ENCODE measurements at regions not wholly inside any gene's neighbourhood (a gene's known extent, or its start where the extent isn't known, plus 50 kb on each side); places are given as distances from the start of the nearest gene placed in this dataset.
"Not testable (repeated sequence)": the region's sequence is repeated elsewhere in the genome, so short reads cannot be mapped to it uniquely, and the experiment has no call there.

- peak; percentile 99 for DNase-seq
These were observed 212.4 kb downstream of the OPA1 start for GRCh38 chr3:193805448-193805847.

GRCh38 chr3:193808317-193808716, 215.3 kb downstream of the OPA1 start:
- DNase-seq, result peak; percentile 42

GRCh38 chr3:193809106-193809505, 216.1 kb downstream of the OPA1 start:
- peak; percentile 38 for DNase-seq

DNA sequence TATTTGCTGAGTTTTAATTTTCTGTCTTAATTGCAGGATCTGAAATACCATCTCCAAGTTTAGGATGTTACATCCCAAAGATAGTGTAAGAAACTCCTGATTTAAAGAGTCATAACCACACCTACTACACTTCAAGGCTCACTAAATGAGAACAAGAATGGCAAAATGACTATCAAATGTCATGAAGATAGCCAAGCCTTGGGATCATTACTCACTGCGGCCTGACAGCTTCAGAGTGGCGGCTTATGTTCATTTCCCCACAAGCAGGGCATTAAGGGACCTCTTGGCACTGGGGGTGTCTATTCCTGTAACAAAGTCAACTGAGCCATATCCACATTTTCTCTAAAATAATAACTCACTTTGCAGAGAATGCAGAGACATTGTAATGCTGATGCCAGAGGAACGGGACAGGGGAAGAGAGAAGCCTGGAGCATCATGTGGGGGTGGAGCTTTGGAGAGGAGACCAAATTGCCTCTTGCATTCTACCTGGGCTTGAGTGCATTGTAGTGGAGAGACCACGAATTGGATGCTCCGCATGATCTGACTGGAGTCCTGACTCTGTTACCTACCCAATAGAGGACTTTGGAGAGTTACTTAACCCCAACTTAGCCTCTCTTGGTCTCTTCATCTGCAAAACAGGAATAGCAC, 219.2 kb downstream of the OPA1 start:
- no peak for DNase-seq

DNA sequence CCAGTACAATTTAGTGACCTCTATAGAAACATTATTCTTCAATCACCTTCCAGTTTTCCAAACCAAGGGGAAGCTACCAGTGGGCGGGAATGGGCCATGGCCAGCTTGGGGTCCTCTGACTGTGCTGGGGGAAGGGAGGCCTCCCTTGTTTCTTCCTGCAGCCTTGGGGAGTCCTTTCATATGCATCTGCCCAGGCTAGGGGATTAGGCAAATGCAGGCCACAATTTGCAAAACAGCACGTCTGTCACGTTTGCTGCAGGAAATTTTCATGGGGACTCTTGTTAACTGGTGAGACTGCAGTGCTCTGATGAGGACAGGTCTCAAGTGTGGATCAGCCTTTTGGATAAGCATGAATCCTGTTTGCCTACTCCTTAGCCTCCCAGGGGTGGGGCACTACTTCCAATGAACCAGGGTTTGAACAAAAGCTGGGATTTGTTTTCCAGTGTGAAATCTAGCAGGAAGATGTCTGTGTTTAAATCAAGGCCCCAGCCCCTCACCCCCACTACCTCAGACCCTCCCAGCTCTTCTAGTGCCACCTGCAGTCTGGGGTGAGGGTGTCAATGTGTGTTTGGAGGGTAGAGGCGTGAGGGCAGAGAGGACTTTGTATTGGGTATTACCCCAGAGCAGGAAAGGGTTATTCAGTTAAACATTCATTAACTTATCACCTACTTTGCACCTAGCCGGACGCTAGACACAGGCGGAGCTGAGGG, 219.9 kb downstream of the OPA1 start:
- no peak for DNase-seq

GRCh38 chr3:193813501-193813830, 220.5 kb downstream of the OPA1 start:
- DNase-seq, result no peak

DNA sequence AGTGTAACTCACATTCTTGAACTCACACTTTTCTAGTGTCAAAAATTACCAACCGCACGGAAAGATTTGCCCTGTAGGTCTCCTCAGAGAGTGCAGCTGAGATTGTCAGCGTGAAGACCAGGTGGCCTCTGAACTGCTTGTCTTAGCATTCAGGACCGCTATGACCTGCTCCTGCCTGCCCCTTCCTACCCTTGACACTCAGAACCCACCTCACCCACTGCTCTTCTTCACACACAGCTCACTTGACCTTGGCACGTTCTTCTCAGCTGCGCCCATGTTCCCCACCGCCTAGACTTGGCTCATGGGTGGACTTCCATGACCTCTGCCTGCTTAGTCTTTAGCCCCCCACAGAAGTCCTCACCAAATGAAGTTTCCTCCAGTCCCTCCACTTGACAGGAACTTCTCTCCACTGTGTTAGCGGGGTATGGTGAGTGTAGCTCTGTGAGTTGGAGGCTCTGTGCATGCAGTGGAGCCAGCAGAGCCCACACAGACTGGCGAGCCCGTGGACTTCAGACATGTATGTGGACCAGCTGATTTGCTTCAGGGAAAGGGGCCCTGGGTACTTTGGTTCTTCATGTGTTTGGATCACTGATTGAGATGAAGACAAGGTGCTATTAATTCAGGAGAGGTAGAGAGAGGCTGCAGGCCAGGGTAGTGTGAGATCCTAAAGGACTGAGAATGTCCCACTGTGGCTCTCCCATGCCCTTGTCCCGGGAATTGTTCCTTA, 221.3 kb downstream of the OPA1 start:
- no peak for DNase-seq

GRCh38 chr3:193815246-193816027, 222.4 kb downstream of the OPA1 start:
- DNase-seq, result peak; percentile 47

- no peak for DNase-seq
These were observed 223.0 kb downstream of the OPA1 start for GRCh38 chr3:193816028-193816395.

DNA sequence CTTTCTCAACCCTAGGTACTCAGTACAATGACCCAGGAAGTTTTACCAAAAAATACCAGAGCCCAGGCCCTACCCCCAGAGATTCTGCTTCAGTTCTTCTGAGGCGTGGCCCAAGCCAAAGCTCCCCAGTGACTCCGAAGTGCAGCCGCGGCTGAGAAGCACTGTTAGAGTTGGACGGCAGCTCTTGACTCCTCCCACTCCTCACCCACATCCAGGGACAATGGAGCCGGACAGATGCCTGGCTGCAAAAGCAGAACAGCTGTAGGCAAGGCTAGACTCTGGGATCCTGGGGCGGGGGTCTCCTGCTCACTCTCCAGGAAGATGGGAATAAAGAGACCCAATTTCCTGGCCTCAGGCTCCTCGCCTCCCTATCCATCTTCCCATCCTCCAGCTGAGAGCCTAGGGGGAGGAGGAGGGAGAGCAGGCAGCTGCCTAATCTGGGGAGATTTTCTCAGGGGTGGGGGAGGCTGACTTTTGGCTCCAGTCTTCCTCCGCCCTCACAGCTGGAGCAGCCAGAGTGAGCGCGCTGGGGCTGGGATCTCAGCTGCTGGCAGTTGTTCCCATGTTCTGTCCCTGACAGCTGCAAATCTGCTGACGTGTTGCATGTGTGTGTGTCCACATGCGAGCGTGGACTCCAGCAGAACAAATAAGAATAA, 223.8 kb downstream of the OPA1 start:
- peak; percentile 98 for DNase-seq

GRCh38 chr3:193819117-193820010, 226.4 kb downstream of the OPA1 start:
- peak; percentile 80 for DNase-seq

GRCh38 chr3:193821151-193821668, 228.2 kb downstream of the OPA1 start:
- DNase-seq, result no peak

DNA sequence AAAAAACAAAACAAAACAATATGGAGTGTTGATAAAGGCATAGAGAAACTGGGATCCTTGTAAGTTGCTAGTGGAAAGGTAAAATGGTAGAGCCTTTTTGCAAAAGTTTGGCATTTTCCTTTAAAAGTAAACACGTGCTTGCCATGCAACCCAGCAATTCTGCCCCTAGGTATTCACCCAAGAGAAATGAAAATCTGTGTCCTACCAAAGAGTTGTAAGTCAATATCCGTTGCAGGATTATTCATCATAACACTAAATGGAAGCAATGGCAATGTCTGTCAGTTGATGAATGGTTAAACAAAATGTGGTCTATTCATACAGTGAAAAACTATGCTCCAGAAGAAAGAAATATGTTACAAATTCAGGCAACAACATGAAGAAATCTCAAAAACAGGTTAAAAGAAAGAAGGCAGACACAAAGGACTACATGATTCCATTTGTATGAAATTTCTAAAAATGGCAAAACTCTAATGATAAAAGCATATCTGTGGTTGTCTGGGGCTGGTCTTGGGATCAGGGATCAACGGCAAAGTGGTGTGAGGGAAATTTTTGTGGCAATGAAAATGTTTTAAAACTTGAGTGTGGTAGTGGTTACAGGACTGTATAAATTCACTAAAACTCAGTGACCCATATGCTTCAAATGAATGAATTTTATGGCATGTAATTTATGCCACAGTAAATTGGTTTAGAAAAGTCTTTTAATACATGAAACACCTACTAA, 229.6 kb downstream of the OPA1 start:
- DNase-seq, result no peak

- DNase-seq, result not testable (repeated sequence)
These were observed 230.2 kb downstream of the OPA1 start for GRCh38 chr3:193823213-193823605.

- no peak for DNase-seq
These were observed 231.4 kb downstream of the OPA1 start for GRCh38 chr3:193824365-193824764.

GRCh38 chr3:193825617-193826016, 232.6 kb downstream of the OPA1 start:
- no peak for DNase-seq

DNA sequence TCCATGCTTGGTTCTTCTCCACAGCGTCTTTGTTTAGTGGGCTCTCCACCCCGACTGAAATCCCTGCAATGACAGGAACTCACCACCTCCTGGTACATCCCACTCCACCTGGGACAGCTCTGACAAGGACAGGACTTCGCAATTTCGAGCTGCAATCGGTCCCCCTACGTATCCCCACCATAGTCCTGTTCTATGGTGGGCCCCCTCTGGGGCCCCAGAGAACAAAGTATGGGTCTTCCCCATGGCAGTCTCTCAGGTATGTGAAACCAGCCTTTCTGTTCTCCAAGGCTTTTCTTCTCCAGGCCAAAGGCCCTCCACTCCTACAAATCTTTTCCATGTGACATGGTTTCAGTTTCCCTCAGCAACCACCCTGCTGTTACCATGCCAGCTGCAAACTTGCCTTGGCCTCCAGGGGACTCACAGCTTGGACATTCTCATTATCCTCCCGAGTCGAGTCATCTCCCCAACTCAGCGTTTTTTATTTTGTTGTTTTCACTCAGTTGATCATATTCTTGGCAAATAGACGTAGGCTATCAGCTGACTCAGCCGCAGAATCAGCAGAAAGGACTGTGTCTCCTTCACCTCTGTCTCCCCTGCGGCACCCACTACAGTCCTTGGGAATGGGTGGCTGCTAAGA, 233.3 kb downstream of the OPA1 start:
- peak; percentile 72 for DNase-seq

DNA sequence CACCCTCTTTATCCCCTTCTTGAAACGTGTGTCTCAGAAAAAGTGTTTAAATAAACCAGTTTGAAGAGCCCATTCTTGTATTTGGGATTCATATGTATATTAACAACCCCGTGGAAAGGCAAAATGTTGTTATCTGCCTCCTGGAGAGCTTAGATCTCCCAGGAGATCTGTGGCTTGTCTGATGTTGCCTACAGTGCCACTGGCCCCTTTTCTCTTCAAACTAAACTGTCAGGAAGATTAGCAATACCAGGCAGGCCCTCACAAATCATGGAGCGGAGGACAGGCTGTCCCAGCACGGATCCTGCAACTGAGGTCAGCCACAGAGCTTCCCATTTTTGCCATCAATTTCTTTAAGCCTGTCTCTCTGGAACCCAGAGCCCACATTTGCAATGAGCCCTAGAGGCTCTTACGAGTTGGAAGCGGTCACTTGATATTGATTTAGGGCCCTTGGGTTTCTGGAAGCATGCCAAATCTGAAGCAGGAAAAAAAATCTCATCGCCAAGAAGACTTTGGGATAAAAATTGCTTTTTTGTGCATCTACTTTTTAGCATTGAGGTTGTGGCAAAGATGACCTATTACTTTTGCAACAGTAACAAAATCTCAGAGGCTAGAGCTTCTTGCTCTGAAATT, 234.1 kb downstream of the OPA1 start:
- peak; percentile 23 for DNase-seq

- DNase-seq, result no peak
These were observed 234.9 kb downstream of the OPA1 start for GRCh38 chr3:193827871-193828270.

GRCh38 chr3:193828477-193828876, 235.5 kb downstream of the OPA1 start:
- no peak for DNase-seq
